Embryonic facial prominence (tissue), 1 donor: ENCODE measurements at regions not wholly inside any gene's neighbourhood (a gene's known extent, or its start where the extent isn't known, plus 50 kb on each side); places are given as distances from the start of the nearest gene placed in this dataset.

Experiments
- DNase-seq: peaks from one replicate; pipeline ENCODE4 v3.0.0-alpha.2; 2016; ENCODE audit errors: extremely low spot score

- DNase-seq = no peak
Observed at GRCh38 chr3:74351213-74351612, 263.2 kb downstream of the CNTN3 start.

DNA sequence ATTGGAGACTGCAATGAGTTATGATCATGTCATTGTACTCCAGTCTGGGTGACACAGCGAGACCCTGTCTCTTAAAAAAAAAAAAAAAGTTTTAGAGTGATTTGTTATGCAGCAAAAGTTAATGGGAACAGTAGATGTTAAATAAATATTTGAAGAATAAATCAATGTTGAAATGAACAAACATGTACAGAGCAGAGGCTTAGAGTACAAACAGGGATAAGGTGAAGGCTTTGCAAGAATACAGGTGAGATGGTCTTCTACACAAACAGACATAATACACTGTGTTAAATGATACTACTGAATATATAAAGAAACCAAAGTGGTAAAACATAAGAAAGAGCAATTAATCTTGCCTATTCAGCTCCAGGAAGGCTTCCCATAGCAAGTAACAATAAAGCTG is 265.4 kb downstream of the CNTN3 start:
- no peak for DNase-seq

GRCh38 chr3:74347563-74348268 is 266.7 kb downstream of the CNTN3 start:
- DNase-seq = no peak

DNA sequence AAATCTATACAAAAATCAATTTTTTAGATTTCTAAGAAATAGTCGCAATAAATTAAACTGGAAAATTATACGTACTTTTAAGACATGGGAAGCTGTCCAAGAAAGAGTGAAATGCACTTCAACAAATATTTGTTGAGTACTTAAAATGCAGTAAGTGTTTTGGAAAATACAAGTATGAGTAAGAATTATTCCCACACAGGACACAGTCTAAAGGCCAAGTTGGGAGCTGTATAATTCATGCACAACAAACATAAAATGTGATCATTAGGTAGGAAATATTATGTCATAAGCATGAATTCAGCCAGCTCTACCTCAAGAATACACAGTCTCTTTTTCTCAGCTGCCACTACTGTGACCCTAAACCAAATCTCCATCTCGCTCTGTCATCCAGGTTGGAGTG is 267.6 kb downstream of the CNTN3 start:
- DNase-seq = no peak

DNA sequence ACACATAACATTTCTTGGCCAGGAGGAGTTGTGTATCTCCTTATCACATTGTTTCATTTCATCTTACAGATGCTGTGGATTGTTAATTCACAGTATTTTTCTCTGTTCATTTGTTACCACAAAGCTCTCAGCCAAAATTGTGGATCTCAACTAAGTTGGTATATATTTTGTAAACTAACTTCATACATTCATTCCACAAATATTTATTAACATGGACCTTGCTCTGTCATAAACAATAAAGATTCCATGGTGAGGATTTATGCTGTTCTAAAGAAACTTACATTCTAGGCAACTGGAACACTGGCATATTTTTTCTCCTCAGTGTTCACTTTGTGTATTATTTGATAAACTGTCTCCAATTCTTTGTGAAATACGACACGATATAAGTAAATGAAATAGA is 268.8 kb downstream of the CNTN3 start:
- DNase-seq = no peak

DNA sequence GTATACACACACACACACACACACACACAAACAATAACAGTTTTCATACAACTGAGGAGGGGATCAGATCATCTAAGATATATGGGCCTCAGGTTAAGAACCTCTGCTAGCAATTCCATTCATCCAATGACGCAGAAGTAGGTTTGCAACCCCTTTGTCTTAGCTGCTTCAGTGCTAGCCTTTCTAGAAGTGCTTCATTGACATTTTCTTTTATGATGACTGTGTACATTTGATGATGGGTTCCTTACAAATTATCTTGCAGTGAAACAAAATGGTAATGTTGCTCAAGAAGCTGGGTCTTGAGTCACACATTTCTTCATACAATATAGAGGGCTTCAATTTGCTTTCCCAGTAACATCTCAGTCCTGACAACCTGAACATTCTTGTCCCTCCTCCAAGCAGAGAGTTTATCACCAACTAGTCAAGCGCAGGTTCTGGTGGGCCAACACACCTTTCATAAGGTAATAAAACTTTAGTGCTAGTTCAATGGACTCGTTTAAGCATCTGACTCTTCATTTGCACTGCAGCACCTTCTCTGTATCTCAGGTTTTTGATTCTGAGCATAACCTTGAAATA is 269.5 kb downstream of the CNTN3 start:
- no peak for DNase-seq

- DNase-seq = no peak
Observed at GRCh38 chr3:74343391-74343790, 271.1 kb downstream of the CNTN3 start.

DNA sequence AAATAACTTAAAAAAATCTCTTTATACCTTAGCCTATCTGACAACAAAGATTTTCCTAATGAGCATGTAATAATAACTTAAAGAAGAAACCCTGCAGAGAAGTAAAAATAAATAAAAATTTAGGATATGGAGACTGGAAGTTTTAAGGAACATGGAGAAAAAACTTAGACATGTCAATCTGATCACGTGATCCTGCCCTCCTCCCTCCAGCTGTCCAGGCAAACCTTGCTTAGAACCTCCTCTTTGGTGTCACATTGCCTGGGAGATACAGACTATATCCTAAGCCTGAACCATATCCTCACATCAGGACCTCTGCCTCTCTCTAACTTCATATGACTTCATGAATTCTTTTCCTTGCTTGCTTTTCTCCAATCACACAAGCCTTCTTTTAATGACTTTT is 275.5 kb downstream of the CNTN3 start:
- no peak for DNase-seq

- DNase-seq = no peak
Observed at GRCh38 chr3:74332165-74332564, 282.3 kb downstream of the CNTN3 start.

DNA sequence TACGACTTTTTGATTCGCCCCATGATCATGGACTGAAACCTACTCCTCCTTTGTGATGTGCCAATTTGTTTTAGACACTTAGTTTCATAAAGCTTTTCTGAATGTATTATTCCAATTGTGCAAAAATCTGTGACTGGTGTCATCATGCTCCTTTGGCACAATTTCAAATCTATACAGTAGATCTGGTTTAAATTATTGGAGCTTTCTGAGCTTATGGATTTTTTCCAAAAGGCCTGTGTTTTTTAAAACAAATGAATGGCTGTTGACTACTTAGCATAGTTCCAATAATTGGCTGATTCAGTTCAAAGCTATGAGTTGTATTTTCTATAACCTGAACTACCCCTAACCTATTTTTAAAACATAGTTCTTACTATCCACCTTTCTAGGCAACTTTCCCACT is 282.7 kb downstream of the CNTN3 start:
- DNase-seq = no peak

DNA sequence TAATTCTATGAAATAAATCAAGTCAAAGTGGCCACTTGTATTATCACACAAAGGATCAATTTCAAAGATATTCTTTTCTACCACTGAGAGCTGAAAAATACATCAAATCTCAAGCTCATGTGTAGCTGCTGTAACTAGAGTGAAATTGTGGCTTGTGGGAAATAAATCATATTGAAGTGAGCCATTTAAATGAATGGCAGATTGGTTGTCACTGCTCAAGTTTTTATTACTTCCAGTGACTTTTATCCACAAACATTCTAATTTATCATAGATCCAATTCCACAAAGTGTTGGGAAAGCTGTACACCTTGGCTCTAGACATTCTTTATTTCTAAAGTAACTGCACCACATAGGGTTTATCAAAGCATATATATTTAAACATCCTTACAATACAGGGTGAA is 285.4 kb downstream of the CNTN3 start:
- no peak for DNase-seq

- DNase-seq = no peak
Observed at GRCh38 chr3:74328435-74328834, 286.0 kb downstream of the CNTN3 start.

DNA sequence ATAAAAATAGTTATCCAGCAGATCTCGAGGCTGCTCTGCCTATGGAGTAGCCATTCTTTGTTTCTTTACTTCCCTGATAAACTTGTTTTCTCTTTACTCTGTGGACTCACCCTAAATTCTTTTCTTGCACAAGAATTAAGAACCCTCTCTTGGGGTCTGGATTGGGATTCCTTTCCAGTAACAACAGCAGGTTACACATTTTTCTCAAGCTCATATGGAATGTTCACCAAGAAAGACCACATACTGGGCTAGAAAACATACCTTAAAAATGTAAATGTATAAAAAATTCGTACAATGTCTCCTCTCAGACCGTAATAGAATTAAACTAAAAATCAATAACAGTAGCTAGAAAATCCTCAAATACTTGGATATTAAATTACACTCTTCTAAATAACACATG is 299.2 kb downstream of the CNTN3 start:
- no peak for DNase-seq

DNA sequence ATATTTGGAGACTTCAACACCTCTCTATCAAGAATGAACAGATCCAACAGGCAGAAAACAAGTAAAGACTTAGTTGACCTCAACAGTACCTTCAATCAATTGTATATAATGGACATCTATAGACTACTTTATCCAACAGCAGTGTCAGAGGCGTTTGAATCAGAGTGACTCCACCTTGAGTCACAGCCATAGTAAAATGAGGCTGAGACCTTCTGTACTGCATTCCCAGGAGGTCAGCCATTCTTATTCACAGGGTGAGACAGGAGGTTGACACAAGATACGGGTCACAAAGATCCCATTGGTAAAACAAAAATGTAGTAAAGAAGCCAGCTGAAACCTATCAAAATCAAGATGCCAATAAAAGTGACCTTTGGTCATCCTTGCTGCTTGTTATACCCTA is 299.8 kb downstream of the CNTN3 start:
- DNase-seq = no peak

DNA sequence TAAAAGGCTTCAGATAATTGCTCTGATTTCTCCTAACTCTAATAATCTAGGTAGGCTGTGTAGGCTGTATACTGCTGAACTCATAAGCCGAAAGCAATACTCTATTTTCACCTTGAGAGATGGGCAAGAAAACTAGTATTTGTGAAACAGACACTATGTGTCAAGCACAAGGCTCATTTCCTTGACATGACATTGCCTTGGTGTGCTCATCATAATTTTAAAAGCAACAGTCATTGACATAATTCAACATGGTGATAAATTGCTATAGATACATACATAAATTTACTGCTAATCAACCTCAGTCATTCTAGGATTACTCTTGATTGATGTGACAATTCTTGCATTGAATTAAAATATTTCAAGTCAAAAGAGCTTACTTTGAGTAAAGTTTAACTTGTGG is 304.7 kb downstream of the CNTN3 start:
- no peak for DNase-seq

DNA sequence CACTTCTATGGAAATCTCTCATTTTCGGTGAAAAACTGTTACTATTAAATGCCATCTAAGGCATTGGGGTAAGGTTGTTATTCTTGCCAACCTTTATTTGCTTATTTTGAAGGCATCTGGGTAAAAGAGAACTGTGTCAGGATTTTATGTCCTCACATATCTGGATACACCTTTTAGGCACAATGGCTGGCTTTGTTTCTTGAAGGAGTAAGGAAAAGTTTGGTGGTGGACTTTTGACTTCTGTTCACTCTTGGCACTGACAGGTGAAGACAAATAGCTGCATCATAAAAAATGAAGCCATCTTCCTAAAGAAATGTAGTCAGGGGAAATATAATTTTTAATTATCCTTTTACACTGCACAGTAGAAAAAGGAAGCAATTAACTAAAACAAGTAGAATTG is 310.0 kb downstream of the CNTN3 start:
- no peak for DNase-seq

GRCh38 chr3:74303711-74304110 is 310.7 kb downstream of the CNTN3 start:
- DNase-seq = no peak

GRCh38 chr3:74302969-74303368 is 311.5 kb downstream of the CNTN3 start:
- no peak for DNase-seq

GRCh38 chr3:74302281-74302680 is 312.2 kb downstream of the CNTN3 start:
- DNase-seq = no peak

GRCh38 chr3:74301056-74301455 is 313.4 kb downstream of the CNTN3 start:
- no peak for DNase-seq

DNA sequence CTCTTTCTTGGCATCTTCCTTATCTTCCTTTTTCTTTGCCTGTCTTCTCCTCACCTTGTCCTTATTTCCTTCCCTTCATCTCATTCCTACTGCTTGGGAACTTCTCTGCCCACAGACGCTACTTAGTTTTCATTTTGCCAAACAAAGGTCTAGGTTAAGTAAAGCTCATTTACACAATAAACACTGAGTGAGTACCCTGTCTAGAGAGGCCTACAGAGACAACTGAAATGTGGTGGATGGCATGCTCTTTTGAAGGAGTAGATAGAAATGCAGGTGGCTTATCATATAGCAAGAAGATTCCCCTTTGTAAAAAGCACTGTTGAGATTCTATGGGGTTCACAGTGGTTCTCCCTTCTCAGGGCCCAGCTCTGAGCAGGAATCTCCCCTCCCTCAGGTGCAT is 319.0 kb downstream of the CNTN3 start:
- DNase-seq = no peak

DNA sequence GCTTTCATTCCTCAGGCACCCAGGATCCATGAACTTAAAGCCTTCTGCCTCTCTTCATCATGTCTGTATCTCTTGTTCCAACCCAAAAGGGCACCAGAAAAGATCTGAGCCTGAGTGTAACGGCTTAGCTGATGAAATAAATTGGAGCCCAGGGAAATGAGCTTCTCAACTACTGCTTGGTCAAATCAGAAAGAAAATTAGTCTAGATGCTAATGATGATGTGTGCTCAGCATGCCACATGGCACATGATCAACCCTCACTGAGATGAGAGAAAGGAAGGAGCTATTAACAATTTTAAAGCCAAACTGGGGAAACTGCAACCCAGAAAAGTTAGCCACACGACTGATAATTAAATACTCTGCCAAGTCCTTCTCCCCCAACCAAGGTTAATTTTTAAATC is 325.7 kb downstream of the CNTN3 start:
- no peak for DNase-seq

GRCh38 chr3:74287557-74287956 is 326.9 kb downstream of the CNTN3 start:
- DNase-seq = no peak

DNA sequence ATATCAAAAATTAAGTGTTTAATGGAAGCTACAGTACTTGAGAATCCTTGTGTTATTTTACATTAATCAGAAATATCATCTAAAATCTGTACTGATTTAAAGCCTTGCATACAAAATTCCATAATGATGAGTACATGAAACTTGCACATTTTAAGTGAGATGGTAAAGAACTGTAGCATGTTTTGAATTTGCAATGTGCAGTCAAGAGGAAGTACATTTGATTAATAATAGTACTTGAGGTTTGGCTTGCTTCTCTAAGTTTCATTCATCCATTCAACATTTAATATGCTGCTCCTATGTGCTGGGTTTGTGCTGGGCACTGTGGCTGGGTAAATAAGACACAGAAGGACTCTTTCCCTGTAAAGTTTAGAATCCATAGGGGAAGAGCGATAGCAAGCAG is 332.3 kb downstream of the CNTN3 start:
- DNase-seq = no peak
